ENCODE measurements at regions not wholly inside any gene's neighbourhood (a gene's known extent, or its start where the extent isn't known, plus 50 kb on each side); places are given as distances from the start of the nearest gene placed in this dataset.

DNA sequence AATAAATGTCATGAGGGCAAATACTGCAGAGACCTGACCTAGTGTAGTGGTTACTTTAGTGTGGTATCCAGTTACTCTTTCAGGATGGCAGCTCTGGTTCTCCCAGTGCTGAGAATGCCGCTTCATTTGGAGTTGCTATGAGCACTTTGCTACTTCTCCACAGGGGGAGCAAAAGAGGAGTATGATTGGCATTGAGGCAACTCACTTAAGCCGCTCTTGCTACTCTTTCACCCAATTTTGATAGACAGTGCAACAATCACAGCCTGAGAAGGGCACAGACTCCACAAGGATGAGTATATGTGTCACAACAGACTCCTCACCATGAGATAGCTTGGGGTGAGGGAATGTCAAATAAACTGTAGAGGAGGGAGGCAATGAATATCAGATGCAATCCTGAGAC lies 81.2 kb downstream of the NPY1R start:
- Histone ChIP-seq H4K20me1 (ENCODE audit: insufficient read depth, low read length) (no peaks in the 10 kb centered on the region), H3K79me2 (ENCODE audit: insufficient read depth, low read length) (no peaks in the 10 kb centered on the region), H3K27me3 (ENCODE audit: insufficient read depth, low read length) (no peaks in the 10 kb centered on the region), H3K36me3 (ENCODE audit: insufficient read depth, low read length) (no peaks in the 10 kb centered on the region), H3K4me3 (ENCODE audit: insufficient read depth, low read length) (no peak overlapping the region), H3K4me2 (ENCODE audit: insufficient read depth, low read length) (no peak overlapping the region), H2AFZ (ENCODE audit: low read length) (no peak overlapping the region), H3K9me3 (ENCODE audit: low read depth, low read length) (no peaks in the 10 kb centered on the region), H3K27ac (ENCODE audit: low read depth, low read length) (no peak overlapping the region), H3K4me1 (ENCODE audit: insufficient read depth, low read length) (no peaks in the 10 kb centered on the region)
- TF ChIP-seq, protein P1, sequence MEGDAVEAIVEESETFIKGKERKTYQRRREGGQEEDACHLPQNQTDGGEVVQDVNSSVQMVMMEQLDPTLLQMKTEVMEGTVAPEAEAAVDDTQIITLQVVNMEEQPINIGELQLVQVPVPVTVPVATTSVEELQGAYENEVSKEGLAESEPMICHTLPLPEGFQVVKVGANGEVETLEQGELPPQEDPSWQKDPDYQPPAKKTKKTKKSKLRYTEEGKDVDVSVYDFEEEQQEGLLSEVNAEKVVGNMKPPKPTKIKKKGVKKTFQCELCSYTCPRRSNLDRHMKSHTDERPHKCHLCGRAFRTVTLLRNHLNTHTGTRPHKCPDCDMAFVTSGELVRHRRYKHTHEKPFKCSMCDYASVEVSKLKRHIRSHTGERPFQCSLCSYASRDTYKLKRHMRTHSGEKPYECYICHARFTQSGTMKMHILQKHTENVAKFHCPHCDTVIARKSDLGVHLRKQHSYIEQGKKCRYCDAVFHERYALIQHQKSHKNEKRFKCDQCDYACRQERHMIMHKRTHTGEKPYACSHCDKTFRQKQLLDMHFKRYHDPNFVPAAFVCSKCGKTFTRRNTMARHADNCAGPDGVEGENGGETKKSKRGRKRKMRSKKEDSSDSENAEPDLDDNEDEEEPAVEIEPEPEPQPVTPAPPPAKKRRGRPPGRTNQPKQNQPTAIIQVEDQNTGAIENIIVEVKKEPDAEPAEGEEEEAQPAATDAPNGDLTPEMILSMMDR (IDR thresholded peaks at IDR 0.05; ENCODE audit: extremely low read depth, low read depth, low read length) = no peak
- DNase-seq (ENCODE audit: insufficient read length, low spot score, missing footprints) = no peak

GRCh38 chr4:163249042-163249441 lies 82.4 kb upstream of the NAF1 start:
- no peak overlapping the region for H3K27ac ChIP-seq (ENCODE audit: low read depth, low read length)
- no peaks in the 10 kb centered on the region for H3K27me3 ChIP-seq (ENCODE audit: insufficient read depth, low read length)
- H4K20me1 ChIP-seq (ENCODE audit: insufficient read depth, low read length) = no peaks in the 10 kb centered on the region
- no peak overlapping the region for H2AFZ ChIP-seq (ENCODE audit: low read length)
- no peaks in the 10 kb centered on the region for H3K4me1 ChIP-seq (ENCODE audit: insufficient read depth, low read length)
- H3K79me2 ChIP-seq (ENCODE audit: insufficient read depth, low read length) = no peaks in the 10 kb centered on the region
- DNase-seq (ENCODE audit: insufficient read length, low spot score, missing footprints) = no peak
- H3K4me3 ChIP-seq (ENCODE audit: insufficient read depth, low read length) = no peak overlapping the region
- H3K4me2 ChIP-seq (ENCODE audit: insufficient read depth, low read length) = no peak overlapping the region
- H3K9me3 ChIP-seq (ENCODE audit: low read depth, low read length) = no peaks in the 10 kb centered on the region
- TF ChIP-seq, protein P1 (IDR thresholded peaks at IDR 0.05; ENCODE audit: extremely low read depth, low read depth, low read length) = no peak
- no peaks in the 10 kb centered on the region for H3K36me3 ChIP-seq (ENCODE audit: insufficient read depth, low read length)

DNA sequence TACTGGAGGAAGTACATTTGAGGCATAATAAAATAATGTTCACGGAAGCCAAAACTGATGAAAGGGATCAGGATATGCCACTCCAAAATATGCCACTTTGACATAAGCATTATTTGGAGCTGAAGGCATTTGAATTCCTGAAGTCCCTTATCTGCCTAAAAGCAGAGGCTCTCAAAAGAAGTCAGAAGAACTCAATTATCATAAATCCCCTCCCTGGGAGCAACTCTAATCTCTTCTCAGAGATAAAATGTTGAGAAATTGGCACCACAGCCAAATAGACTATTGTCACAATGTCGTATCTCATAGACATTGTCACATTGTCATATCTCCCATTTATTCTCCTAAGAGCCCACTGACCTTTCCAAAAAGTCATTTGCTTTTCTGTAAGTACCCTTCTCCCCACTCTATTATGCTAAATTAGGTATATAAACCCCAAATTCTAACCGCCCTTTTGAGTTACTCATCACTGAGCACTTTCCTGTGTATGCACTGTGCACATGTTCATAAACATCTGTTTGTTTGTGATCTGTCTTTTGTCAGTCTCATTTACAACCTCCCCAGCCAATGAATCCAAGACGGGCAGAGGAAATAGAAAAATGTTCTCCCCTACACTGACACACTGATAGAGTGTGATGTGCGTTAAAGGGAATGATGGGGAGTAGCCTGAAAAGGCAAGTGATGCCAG lies 78.5 kb upstream of the NAF1 start:
- Histone ChIP-seq H3K4me2 (ENCODE audit: insufficient read depth, low read length) (no peak overlapping the region), H3K9me3 (ENCODE audit: low read depth, low read length) (no peaks in the 10 kb centered on the region), H3K79me2 (ENCODE audit: insufficient read depth, low read length) (no peaks in the 10 kb centered on the region), H3K4me3 (ENCODE audit: insufficient read depth, low read length) (no peak overlapping the region), H3K36me3 (ENCODE audit: insufficient read depth, low read length) (no peaks in the 10 kb centered on the region), H4K20me1 (ENCODE audit: insufficient read depth, low read length) (no peaks in the 10 kb centered on the region), H2AFZ (ENCODE audit: low read length) (no peak overlapping the region), H3K4me1 (ENCODE audit: insufficient read depth, low read length) (no peaks in the 10 kb centered on the region), H3K27me3 (ENCODE audit: insufficient read depth, low read length) (no peaks in the 10 kb centered on the region), H3K27ac (ENCODE audit: low read depth, low read length) (no peak overlapping the region)
- TF ChIP-seq, protein P1 (IDR thresholded peaks at IDR 0.05; ENCODE audit: extremely low read depth, low read depth, low read length) = no peak
- no peak for DNase-seq (ENCODE audit: insufficient read length, low spot score, missing footprints)

- Histone ChIP-seq H3K4me2 (ENCODE audit: insufficient read depth, low read length) (no peak overlapping the region), H3K27ac (ENCODE audit: low read depth, low read length) (no peak overlapping the region), H3K9me3 (ENCODE audit: low read depth, low read length) (no peaks in the 10 kb centered on the region), H4K20me1 (ENCODE audit: insufficient read depth, low read length) (no peaks in the 10 kb centered on the region), H3K36me3 (ENCODE audit: insufficient read depth, low read length) (no peaks in the 10 kb centered on the region), H3K79me2 (ENCODE audit: insufficient read depth, low read length) (no peaks in the 10 kb centered on the region), H2AFZ (ENCODE audit: low read length) (no peak overlapping the region), H3K4me1 (ENCODE audit: insufficient read depth, low read length) (no peaks in the 10 kb centered on the region), H3K27me3 (ENCODE audit: insufficient read depth, low read length) (no peaks in the 10 kb centered on the region), H3K4me3 (ENCODE audit: insufficient read depth, low read length) (no peak overlapping the region)
- TF ChIP-seq, protein P1 (IDR thresholded peaks at IDR 0.05; ENCODE audit: extremely low read depth, low read depth, low read length) = no peak
- no peak for DNase-seq (ENCODE audit: insufficient read length, low spot score, missing footprints)
Observed at GRCh38 chr4:163243297-163243981, 76.7 kb upstream of the NAF1 start.

All from osteoblast (primary cell).